Stimulated activated naive CD8-positive, alpha-beta T cell treated with anti-CD3 and anti-CD28 coated beads, Interleukin-15, Interleukin-2, amounts not matched to agents 100 ng/mL and 50 ng/mL, for 24 hours (primary cell): ENCODE measurements at regions not wholly inside any gene's neighbourhood (a gene's known extent, or its start where the extent isn't known, plus 50 kb on each side); places are given as distances from the start of the nearest gene placed in this dataset.

Experiments
- H3K27ac Mint-ChIP-seq: one replicate; pipeline ENCODE4 v1.8.0; 2021; ENCODE audit warnings: mild to moderate bottlenecking, mixed read lengths
- H3K27me3 Mint-ChIP-seq: one replicate; pipeline ENCODE4 v1.8.0; 2021; ENCODE audit warnings: mixed read lengths
- H3K36me3 Mint-ChIP-seq: one replicate; pipeline ENCODE4 v1.8.0; 2021; ENCODE audit warnings: low read depth, mixed read lengths
- H3K4me1 Mint-ChIP-seq: one replicate; pipeline ENCODE4 v1.8.0; 2021; ENCODE audit warnings: low read depth, mixed read lengths
- H3K4me3 Mint-ChIP-seq: one replicate; pipeline ENCODE4 v1.8.0; 2021; ENCODE audit warnings: mild to moderate bottlenecking, mixed read lengths
- H3K9me3 Mint-ChIP-seq: one replicate; pipeline ENCODE4 v1.8.0; 2021; ENCODE audit warnings: mixed read lengths

DNA sequence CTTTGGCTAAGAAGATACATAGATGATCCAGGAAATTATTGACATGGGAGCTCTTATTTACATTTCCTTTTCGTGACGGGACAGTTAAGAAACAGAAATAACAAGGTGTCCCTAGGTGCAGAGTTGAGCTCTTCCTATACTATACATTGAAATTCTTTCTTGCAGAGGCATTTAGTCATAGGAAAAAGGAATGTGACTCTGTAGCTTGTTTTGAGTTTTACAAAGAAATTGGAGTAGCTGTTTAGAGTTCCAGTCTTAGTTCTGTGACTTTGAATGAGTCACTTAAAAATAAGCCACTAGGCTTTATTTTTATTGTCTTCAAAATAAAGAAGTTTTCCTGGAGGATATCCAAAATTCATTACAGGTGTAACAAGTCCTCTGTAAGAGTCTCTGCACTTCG, 723.5 kb upstream of the SGO1 start:
- Mint-ChIP-seq H3K27ac (no peak overlapping the region), H3K9me3 (peaks cover 11% of the 10 kb centered on the region), H3K4me3 (no peak overlapping the region), H3K36me3 (peaks cover 3% of the 10 kb centered on the region), H3K4me1 (no peaks in the 10 kb centered on the region), H3K27me3 (no peaks in the 10 kb centered on the region)

DNA sequence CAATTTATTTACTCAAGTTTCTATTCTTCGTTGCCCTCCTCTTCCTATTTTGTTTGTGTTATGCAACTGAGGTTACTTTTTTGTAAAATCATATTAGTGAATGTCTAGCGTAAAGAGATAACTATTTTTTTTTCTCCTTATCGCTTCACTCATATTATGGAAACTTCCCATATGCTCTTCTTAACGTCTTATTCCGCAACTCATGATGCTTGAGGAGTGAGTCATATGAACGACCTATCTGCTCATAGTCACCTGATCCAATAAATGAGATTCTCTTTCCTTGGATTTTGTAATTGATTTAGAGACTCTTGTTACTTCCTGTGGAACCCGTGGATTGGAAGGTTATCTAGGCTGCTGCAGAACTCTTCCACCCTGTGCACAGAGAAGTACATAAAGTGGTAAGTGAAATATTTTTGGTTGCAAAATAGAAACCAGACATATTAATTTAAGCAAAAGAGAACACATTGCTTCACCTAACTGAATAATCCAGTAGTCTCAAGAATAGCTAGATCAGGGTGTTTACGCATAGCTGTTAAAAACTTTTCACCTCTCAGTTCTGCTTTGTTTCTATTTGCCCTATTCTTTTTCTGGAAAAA, 719.3 kb upstream of the SGO1 start:
- Mint-ChIP-seq H3K9me3 (peaks cover 18% of the 10 kb centered on the region), H3K4me3 (no peak overlapping the region), H3K4me1 (no peaks in the 10 kb centered on the region)

DNA sequence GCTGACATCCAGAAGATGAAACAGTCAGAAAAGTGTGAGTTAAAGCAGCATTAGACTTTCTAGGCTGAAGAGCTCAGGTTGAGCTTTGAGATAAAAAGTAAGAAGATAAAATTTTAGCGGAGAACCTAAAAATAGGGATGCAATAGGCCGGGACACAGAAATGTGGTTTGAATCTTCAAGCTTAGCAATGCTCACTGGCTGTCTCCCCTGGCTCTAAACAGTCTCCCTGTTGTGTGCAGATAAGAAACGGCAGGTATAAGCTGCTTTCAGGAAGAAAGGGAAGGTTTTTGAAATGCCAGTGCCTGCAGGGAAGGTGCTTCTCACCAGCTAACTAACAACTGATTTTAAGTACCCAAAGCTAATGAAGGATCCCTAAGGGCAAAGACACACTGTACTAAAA, 718.7 kb upstream of the SGO1 start:
- Mint-ChIP-seq H3K27ac (no peak overlapping the region), H3K4me1 (no peaks in the 10 kb centered on the region), H3K9me3 (peaks cover 24% of the 10 kb centered on the region), H3K4me3 (no peak overlapping the region), H3K27me3 (no peaks in the 10 kb centered on the region), H3K36me3 (peaks cover 3% of the 10 kb centered on the region)

More for the DNA sequence above, 719.3 kb upstream of the SGO1 start:
- peaks cover 3% of the 10 kb centered on the region for H3K36me3 Mint-ChIP-seq
- H3K27ac Mint-ChIP-seq, result no peak overlapping the region
- H3K27me3 Mint-ChIP-seq, result no peaks in the 10 kb centered on the region

GRCh38 chr3:20898962-20899361, 713.0 kb upstream of the SGO1 start:
- Mint-ChIP-seq H3K4me1 (no peaks in the 10 kb centered on the region), H3K27me3 (no peaks in the 10 kb centered on the region), H3K4me3 (no peak overlapping the region), H3K27ac (no peak overlapping the region), H3K9me3 (peaks cover 36% of the 10 kb centered on the region), H3K36me3 (no peaks in the 10 kb centered on the region)

GRCh38 chr3:20890111-20890519, 704.1 kb upstream of the SGO1 start:
- no peaks in the 10 kb centered on the region for H3K27me3 Mint-ChIP-seq
- H3K36me3 Mint-ChIP-seq, result no peaks in the 10 kb centered on the region
- no peak overlapping the region for H3K4me3 Mint-ChIP-seq
- H3K9me3 Mint-ChIP-seq, result peaks cover 14% of the 10 kb centered on the region
- no peak overlapping the region for H3K27ac Mint-ChIP-seq
- no peaks in the 10 kb centered on the region for H3K4me1 Mint-ChIP-seq

- H3K27ac Mint-ChIP-seq, result no peak overlapping the region
- no peaks in the 10 kb centered on the region for H3K27me3 Mint-ChIP-seq
- H3K9me3 Mint-ChIP-seq, result peaks cover 14% of the 10 kb centered on the region
- no peak overlapping the region for H3K4me3 Mint-ChIP-seq
- no peaks in the 10 kb centered on the region for H3K4me1 Mint-ChIP-seq
- H3K36me3 Mint-ChIP-seq, result no peaks in the 10 kb centered on the region
Measured at GRCh38 chr3:20878691-20879090, 692.7 kb upstream of the SGO1 start.

DNA sequence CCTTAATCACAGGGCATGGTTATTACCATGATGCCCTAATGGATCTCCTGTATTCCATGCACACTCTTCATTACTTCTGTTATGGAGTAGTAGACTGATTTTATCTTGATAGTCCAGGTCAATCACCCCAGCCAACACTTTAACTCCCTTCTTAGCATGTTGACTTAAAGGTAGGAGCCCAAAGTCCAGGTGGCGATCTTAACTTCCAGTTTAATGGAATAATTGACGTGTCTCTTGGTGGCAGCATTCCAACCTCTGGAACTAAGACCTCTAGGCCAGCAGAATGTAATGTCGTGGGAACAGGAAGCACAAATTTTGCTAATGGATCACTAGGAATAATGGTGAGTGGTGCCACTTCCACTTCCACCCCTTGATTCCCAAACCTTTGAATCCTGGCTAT, 687.2 kb upstream of the SGO1 start:
- no peak overlapping the region for H3K27ac Mint-ChIP-seq
- no peak overlapping the region for H3K4me3 Mint-ChIP-seq
- H3K4me1 Mint-ChIP-seq, result no peaks in the 10 kb centered on the region
- H3K9me3 Mint-ChIP-seq, result peaks cover 19% of the 10 kb centered on the region
- no peaks in the 10 kb centered on the region for H3K36me3 Mint-ChIP-seq
- H3K27me3 Mint-ChIP-seq, result no peaks in the 10 kb centered on the region

GRCh38 chr3:20870106-20870899, 684.3 kb upstream of the SGO1 start:
- no peaks in the 10 kb centered on the region for H3K36me3 Mint-ChIP-seq
- H3K4me1 Mint-ChIP-seq, result no peaks in the 10 kb centered on the region
- H3K27me3 Mint-ChIP-seq, result no peaks in the 10 kb centered on the region
- H3K9me3 Mint-ChIP-seq, result peaks cover 11% of the 10 kb centered on the region
- no peak overlapping the region for H3K4me3 Mint-ChIP-seq
- no peak overlapping the region for H3K27ac Mint-ChIP-seq

- no peaks in the 10 kb centered on the region for H3K36me3 Mint-ChIP-seq
- no peak overlapping the region for H3K27ac Mint-ChIP-seq
Measured at GRCh38 chr3:20865803-20866202, 679.8 kb upstream of the SGO1 start.

DNA sequence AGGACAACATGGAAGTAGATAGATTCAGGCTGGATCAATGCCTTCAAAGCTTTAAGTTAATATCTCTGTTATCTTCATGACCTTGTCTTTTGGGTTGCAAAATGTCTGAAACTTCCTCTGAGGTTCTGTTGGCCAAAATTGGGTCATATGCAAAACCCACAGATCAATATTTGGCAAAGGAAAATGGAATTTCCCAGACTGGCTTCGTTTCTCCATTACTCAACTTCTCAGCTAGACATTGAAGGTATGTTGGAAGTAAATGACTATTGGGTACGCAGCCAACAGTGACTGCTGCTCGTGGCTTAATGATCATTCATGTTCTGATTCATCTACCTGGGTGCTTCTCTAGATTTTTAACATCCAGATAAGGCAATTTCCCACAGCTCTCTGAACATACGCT, 675.4 kb upstream of the SGO1 start:
- Mint-ChIP-seq H3K9me3 (peaks cover 25% of the 10 kb centered on the region), H3K27ac (no peak overlapping the region), H3K4me3 (no peak overlapping the region), H3K4me1 (no peaks in the 10 kb centered on the region), H3K36me3 (no peaks in the 10 kb centered on the region), H3K27me3 (no peaks in the 10 kb centered on the region)

More at GRCh38 chr3:20865803-20866202, 679.8 kb upstream of the SGO1 start:
- Mint-ChIP-seq H3K4me1 (no peaks in the 10 kb centered on the region), H3K4me3 (no peak overlapping the region), H3K9me3 (peaks cover 25% of the 10 kb centered on the region), H3K27me3 (no peaks in the 10 kb centered on the region)

- Mint-ChIP-seq H3K36me3 (no peaks in the 10 kb centered on the region), H3K9me3 (peaks cover 6% of the 10 kb centered on the region), H3K27ac (no peak overlapping the region), H3K4me1 (no peaks in the 10 kb centered on the region), H3K4me3 (no peak overlapping the region), H3K27me3 (no peaks in the 10 kb centered on the region)
Measured at GRCh38 chr3:20857636-20858035, 671.6 kb upstream of the SGO1 start.

- no peak overlapping the region for H3K27ac Mint-ChIP-seq
- no peaks in the 10 kb centered on the region for H3K36me3 Mint-ChIP-seq
- H3K4me3 Mint-ChIP-seq, result no peak overlapping the region
- peaks cover 7% of the 10 kb centered on the region for H3K9me3 Mint-ChIP-seq
- H3K4me1 Mint-ChIP-seq, result no peaks in the 10 kb centered on the region
- H3K27me3 Mint-ChIP-seq, result no peaks in the 10 kb centered on the region
Measured at GRCh38 chr3:20853890-20854289, 667.9 kb upstream of the SGO1 start.

- Mint-ChIP-seq H3K9me3 (peaks cover 12% of the 10 kb centered on the region), H3K27ac (no peak overlapping the region), H3K4me3 (no peak overlapping the region), H3K27me3 (no peaks in the 10 kb centered on the region), H3K4me1 (no peaks in the 10 kb centered on the region), H3K36me3 (no peaks in the 10 kb centered on the region)
Measured at GRCh38 chr3:20852712-20853111, 666.7 kb upstream of the SGO1 start.

DNA sequence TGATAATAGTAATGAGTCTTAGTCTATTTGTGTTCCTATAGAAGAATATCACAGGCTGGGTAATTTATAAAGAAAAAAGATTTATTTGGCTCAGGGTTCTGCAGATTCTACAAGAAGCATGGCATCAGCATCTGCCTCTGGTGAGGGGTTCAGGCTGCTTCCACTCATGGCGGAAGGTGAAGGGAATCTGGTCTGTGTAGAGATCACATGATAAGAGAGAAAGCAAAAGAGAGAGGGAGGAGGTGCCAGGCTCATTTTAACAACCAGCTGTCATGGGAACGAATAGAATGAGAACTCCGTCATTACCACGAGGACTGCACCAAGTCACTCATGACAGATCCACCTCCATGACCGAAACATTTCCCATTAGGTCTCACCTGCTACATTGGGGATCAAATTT, 664.0 kb upstream of the SGO1 start:
- Mint-ChIP-seq H3K27me3 (no peaks in the 10 kb centered on the region), H3K4me1 (no peaks in the 10 kb centered on the region), H3K4me3 (no peak overlapping the region), H3K36me3 (no peaks in the 10 kb centered on the region), H3K9me3 (peaks cover 19% of the 10 kb centered on the region), H3K27ac (no peak overlapping the region)

- H3K4me1 Mint-ChIP-seq, result no peaks in the 10 kb centered on the region
Measured at GRCh38 chr3:20846832-20847231, 660.8 kb upstream of the SGO1 start.

GRCh38 chr3:20846066-20846465, 660.1 kb upstream of the SGO1 start:
- Mint-ChIP-seq H3K9me3 (peaks cover 28% of the 10 kb centered on the region), H3K4me1 (no peaks in the 10 kb centered on the region), H3K4me3 (no peak overlapping the region), H3K27ac (no peak overlapping the region), H3K36me3 (no peaks in the 10 kb centered on the region), H3K27me3 (no peaks in the 10 kb centered on the region)

More at GRCh38 chr3:20846832-20847231, 660.8 kb upstream of the SGO1 start:
- Mint-ChIP-seq H3K36me3 (no peaks in the 10 kb centered on the region), H3K9me3 (peaks cover 27% of the 10 kb centered on the region), H3K27me3 (no peaks in the 10 kb centered on the region), H3K4me3 (no peak overlapping the region), H3K27ac (no peak overlapping the region)
